Fibroblast of villous mesenchyme (primary cell): ENCODE measurements at regions not wholly inside any gene's neighbourhood (a gene's known extent, or its start where the extent isn't known, plus 50 kb on each side); places are given as distances from the start of the nearest gene placed in this dataset.
"Not testable (repeated sequence)": the region's sequence is repeated elsewhere in the genome, so short reads cannot be mapped to it uniquely, and the experiment has no call there.

ENCODE experiments used
- DNase-seq: peaks from one replicate; pipeline ENCODE4 v3.0.0-alpha.2; 2010; ENCODE audit warnings: low read depth
- H3K4me3 ChIP-seq: 2 replicates; pipeline ENCODE4 v1.5.1; 2011; ENCODE audit warnings: low read depth, mild to moderate bottlenecking, low read length
- TF ChIP-seq, protein P1 (sequence below): IDR thresholded peaks from 2 replicates; pipeline ENCODE4 v1.5.1; 2012; ENCODE audit warnings: low read depth, mild to moderate bottlenecking, low read length; ENCODE audit not compliant: insufficient read depth

DNA sequence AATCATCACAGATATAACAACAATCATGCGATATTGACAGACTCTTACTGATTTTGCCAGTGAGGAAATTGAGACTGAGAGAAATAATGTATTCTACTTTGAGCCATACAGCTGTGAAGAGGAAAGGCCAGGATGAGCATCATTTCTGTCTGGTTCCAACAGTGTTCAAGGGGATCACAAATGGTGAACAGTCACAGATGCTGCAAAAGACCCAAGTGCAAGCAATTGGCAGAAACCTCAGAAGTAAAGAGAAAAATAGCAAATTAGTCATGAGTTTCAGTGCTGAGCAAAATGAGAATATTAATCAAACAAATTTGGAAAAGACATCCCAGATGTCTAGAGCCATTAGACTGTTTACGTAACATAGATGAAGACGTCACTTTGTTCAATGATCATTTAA is 114.1 kb downstream of the RAB38 start:
- H3K4me3 ChIP-seq = no peak overlapping the region
- DNase-seq = no peak
- TF ChIP-seq, protein P1, sequence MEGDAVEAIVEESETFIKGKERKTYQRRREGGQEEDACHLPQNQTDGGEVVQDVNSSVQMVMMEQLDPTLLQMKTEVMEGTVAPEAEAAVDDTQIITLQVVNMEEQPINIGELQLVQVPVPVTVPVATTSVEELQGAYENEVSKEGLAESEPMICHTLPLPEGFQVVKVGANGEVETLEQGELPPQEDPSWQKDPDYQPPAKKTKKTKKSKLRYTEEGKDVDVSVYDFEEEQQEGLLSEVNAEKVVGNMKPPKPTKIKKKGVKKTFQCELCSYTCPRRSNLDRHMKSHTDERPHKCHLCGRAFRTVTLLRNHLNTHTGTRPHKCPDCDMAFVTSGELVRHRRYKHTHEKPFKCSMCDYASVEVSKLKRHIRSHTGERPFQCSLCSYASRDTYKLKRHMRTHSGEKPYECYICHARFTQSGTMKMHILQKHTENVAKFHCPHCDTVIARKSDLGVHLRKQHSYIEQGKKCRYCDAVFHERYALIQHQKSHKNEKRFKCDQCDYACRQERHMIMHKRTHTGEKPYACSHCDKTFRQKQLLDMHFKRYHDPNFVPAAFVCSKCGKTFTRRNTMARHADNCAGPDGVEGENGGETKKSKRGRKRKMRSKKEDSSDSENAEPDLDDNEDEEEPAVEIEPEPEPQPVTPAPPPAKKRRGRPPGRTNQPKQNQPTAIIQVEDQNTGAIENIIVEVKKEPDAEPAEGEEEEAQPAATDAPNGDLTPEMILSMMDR = no peak

DNA sequence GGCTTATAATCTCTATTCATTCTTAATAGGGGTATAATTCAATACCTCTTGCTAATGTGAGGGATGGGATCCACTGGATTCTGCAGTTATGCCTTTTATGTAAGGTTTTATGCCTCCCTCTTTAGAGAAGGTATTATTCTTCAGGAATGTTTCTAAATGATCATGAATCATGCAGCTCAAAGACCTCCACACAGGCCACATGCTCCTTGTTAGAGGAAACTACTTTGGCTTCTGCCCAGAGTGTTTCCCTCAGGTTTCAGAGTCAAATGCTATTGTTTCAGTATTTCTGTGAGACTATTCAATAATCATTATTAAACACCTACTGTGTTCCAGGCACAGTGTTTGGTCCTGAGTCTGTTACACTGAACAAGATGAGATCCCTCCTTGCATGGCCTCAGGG is 115.9 kb downstream of the RAB38 start:
- no peak for DNase-seq
- no peak overlapping the region for H3K4me3 ChIP-seq
- TF ChIP-seq, protein P1 = no peak

DNA sequence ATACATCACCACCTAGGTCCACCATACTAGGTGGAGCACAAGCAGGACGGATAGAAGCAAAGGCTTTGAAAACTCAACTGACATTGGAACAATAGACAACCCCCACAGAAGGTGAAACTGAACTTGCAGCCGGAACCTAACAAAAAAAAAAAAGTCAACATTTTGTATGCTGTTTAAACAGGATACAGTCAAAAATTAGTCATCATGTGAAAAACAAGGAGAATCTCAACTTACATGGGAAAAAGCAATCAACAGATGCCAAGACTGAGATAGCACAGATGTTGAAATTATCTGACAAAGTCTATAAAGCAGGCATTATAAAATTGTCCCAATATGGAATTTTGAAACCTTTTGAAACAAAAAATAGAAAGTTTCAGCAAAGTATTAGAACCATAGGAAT is 123.8 kb downstream of the RAB38 start:
- no peak overlapping the region for H3K4me3 ChIP-seq
- TF ChIP-seq, protein P1 = no peak
- peak; percentile 42 for DNase-seq

DNA sequence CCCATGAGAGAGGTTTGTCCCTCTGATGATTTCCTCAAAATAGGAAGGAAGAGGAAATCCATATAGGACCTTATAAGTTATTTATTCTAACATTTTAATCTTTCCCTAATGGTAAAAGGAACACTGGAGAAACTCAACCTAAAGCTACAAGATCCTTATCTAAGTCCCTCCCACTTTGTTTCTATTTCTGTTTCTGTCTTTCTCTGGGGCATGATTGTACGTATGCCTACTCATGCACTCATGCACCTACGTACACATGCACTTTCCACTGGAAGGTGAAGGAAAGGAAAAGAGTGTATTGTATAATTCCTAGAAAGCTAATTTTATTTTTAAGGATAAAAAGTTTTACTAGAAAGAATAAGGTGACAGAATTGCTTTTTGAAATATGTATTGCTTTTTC is 125.0 kb downstream of the RAB38 start:
- DNase-seq = no peak
- TF ChIP-seq, protein P1 = no peak
- H3K4me3 ChIP-seq = no peak overlapping the region

DNA sequence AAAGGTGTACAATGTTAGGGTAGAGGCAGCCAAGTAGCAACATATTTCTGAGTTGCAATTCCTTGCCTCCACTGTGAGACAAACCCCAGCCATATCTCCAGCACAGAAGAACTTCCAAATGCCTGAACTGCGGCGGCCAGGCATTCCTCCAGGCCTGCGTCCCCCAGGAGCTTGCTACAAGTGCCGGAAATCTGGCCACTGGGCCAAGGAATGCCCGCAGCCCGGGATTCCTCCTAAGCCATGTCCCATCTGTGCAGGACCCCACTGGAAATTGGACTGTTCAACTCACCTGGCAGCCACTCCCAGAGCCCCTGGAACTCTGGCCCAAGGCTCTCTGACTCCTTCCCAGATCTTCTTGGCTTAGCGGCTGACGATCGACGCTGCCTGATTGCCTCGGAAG is 130.0 kb downstream of the RAB38 start:
- not testable (repeated sequence) for H3K4me3 ChIP-seq, DNase-seq

DNA sequence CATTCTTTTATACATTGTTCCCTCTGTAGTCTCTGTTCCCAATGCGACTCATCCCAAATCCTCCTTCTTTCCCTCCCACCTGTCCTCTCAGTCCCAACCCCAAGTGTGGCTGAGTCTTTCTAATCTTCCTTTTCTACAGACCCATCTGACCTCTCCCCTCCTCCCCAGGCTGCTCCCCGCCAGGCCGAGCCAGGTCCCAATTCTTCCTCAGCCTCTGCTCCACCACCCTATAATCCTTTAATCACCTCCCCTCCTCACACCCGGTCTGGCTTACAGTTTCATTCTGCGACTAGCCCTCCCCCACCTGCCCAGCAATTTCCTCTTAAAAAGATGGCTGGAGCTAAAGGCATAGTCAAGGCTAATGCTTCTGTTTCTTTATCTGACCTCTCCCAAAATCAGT is 130.6 kb downstream of the RAB38 start:
- not testable (repeated sequence) for DNase-seq, H3K4me3 ChIP-seq

DNA sequence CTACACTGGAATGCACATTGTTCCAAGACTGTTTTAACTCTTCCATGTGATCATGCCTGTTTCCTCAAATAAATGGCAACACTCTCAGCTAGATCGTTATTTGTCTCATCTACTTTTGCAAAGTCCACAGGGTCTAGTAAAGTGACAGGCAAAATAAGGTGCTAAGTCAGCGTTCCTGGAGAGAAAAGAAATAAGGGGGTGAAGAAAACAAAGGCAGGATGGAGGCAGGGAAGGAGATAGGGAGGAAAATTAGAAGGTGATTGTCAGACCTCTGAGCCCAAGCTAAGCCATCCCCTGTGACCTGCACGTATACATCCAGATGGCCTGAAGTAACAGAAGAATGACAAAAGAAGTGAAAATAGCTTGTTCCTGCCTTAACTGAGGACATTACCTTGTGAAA is 132.1 kb downstream of the RAB38 start:
- no peak for DNase-seq
- TF ChIP-seq, protein P1 = no peak
- no peak overlapping the region for H3K4me3 ChIP-seq

DNA sequence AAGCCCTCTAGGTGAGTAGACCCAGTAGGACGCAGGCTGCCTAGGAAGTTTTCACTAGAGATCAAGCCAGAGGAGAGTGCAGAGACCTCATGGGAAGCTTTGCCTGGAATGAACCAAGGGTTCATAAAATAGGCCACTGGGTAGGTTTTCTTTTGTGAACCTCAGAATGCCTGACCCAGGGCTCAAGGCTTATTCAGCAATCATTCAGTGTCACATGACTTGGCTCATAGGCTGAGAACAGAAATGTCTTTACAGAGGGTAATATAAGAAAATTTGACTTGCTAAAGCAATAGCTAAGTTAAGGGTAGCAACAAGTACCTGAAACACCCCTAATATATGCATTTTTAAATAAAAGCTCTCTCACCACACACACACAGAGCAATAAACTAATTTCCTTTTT is 132.6 kb downstream of the RAB38 start:
- H3K4me3 ChIP-seq = no peak overlapping the region
- DNase-seq = no peak
- TF ChIP-seq, protein P1 = no peak
